HepG2 (cell line): ENCODE measurements at regions not wholly inside any gene's neighbourhood (a gene's known extent, or its start where the extent isn't known, plus 50 kb on each side); places are given as distances from the start of the nearest gene placed in this dataset.

Experiments used
- CTCF ChIP-seq: sonication (generic); formaldehyde crosslinking; IDR thresholded peaks from 2 replicates; pipeline ENCODE4 v1.5.0; 2020; ENCODE audit warnings: mild to moderate bottlenecking, missing genetic modification reagents, moderate library complexity
- EZH2 ChIP-seq: conservative IDR thresholded peaks from 2 replicates; pipeline ENCODE4 v1.6.1; 2012; ENCODE audit warnings: mild to moderate bottlenecking, low read depth, low read length, moderate library complexity
- FOXK2 ChIP-seq: fragments of 450-650 bp; IDR thresholded peaks from 2 replicates; pipeline ENCODE4 v1.6.1; 2016
- JUN ChIP-seq: sonication (generic); formaldehyde crosslinking; IDR thresholded peaks from 2 replicates; pipeline ENCODE4 v1.4.0; 2020; ENCODE audit warnings: mild to moderate bottlenecking, missing genetic modification reagents
- SRSF1 ChIP-seq: fragments of 200-400 bp; formaldehyde crosslinking; optimal IDR thresholded peaks from 2 replicates; pipeline ENCODE3; 2017; ENCODE audit warnings: mild to moderate bottlenecking, low read depth, low read length, moderate library complexity
- ZFX ChIP-seq: sonication (generic); formaldehyde crosslinking; IDR thresholded peaks from 2 replicates; pipeline ENCODE4 v1.4.0; 2020; ENCODE audit warnings: mild to moderate bottlenecking, low read depth, missing genetic modification reagents, moderate library complexity
- ZNF10 ChIP-seq: sonication (generic); formaldehyde crosslinking; IDR thresholded peaks from 2 replicates; pipeline ENCODE4 v1.4.0; 2020; ENCODE audit warnings: mild to moderate bottlenecking, low read depth, missing genetic modification reagents, borderline replicate concordance
- TF ChIP-seq, protein P1 (sequence below): IDR thresholded peaks from 2 replicates; pipeline ENCODE4 v1.6.1; 2016; ENCODE audit warnings: missing genetic modification reagents, missing compliant biosample characterization

DNA sequence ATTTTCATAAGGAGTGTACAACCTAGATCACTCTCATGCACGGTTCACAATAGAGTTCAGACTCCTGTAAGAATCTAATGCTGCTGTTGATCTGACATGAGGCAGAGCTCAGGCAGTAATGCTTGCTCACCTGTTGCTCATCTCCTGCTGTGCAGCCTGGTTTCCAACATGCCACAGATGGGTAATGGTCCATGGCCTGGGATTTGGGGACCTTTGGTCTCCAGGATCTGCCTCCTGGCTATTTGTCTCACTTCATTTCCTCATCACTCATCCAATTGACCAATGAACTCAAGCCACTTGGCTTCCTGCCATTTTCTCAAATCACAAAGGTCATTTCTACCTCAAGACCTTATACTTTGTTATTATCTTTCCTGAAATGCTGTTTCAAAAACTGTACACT lies 786.1 kb downstream of the ANKRD7 start:
- no peak for TF ChIP-seq CTCF
- TF ChIP-seq SRSF1, result no peak
- no peak for TF ChIP-seq FOXK2
- no peak for TF ChIP-seq JUN (CRISPR knock-in tag)
- no peak for TF ChIP-seq ZNF10 (CRISPR knock-in tag)
- TF ChIP-seq EZH2, result no peak
- TF ChIP-seq, protein P1, sequence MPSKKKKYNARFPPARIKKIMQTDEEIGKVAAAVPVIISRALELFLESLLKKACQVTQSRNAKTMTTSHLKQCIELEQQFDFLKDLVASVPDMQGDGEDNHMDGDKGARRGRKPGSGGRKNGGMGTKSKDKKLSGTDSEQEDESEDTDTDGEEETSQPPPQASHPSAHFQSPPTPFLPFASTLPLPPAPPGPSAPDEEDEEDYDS, result no peak
- no peak for TF ChIP-seq ZFX (CRISPR knock-in tag)
